ENCODE measurements at regions not wholly inside any gene's neighbourhood (a gene's known extent, or its start where the extent isn't known, plus 50 kb on each side); places are given as distances from the start of the nearest gene placed in this dataset.
A peak's percentile ranks its signal among the peaks of the same experiment; 100 is the strongest.

DNA sequence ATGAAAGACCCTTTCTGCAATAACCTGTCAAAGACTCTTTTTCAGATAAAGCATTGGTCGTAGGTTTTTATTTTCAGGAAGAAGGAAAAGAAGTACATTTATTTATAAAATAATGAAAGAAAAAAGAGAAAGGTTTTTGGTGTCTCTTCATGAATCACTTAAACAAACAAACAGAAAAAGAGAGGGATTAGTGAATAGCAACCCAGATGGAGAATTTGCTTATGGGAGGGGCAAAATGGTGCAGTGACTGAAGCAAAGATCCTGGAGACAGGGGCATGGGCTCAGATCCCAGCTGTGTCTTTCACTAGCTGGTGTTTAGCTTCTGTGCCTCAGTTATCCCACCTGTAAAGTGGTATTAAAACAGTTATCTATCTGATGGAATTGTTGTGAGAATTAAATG is 78.6 kb upstream of the PFN2 start:
- DNase-seq (ENCODE audit: low read depth), result no peak
- H3K4me3 ChIP-seq (replicated peaks; ENCODE audit: low read depth, low read length), result no peak overlapping the region
- TF ChIP-seq, protein P1, sequence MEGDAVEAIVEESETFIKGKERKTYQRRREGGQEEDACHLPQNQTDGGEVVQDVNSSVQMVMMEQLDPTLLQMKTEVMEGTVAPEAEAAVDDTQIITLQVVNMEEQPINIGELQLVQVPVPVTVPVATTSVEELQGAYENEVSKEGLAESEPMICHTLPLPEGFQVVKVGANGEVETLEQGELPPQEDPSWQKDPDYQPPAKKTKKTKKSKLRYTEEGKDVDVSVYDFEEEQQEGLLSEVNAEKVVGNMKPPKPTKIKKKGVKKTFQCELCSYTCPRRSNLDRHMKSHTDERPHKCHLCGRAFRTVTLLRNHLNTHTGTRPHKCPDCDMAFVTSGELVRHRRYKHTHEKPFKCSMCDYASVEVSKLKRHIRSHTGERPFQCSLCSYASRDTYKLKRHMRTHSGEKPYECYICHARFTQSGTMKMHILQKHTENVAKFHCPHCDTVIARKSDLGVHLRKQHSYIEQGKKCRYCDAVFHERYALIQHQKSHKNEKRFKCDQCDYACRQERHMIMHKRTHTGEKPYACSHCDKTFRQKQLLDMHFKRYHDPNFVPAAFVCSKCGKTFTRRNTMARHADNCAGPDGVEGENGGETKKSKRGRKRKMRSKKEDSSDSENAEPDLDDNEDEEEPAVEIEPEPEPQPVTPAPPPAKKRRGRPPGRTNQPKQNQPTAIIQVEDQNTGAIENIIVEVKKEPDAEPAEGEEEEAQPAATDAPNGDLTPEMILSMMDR (IDR thresholded peaks at IDR 0.05; ENCODE audit: low read length, missing control alignments), result no peak

DNA sequence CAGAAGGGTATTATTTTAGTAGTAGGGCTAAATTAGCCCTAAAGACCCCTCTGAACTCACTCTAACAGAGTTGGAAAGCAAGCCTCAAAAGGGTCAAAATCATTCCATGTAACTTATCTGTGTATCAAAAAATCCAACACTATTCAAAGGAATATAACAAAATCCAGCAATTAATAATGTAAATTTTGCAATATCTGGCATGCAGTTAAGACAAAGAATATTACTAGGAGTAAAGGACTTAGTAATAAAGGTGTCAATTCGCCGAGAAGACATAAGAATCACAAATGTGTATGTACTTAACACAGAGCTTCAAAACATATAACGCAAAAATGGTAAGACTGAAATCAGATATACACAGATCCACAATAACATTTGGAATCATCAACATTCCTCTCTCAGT is 71.2 kb upstream of the PFN2 start:
- TF ChIP-seq, protein P1 (IDR thresholded peaks at IDR 0.05; ENCODE audit: low read length, missing control alignments), result no peak
- no peak for DNase-seq (ENCODE audit: low read depth)

GRCh38 chr3:150040097-150040496 is 69.4 kb upstream of the PFN2 start:
- H3K4me3 ChIP-seq (replicated peaks; ENCODE audit: low read depth, low read length), result no peak overlapping the region
- TF ChIP-seq, protein P1 (IDR thresholded peaks at IDR 0.05; ENCODE audit: low read length, missing control alignments), result no peak
- no peak for DNase-seq (ENCODE audit: low read depth)

More for the DNA sequence above, 71.2 kb upstream of the PFN2 start:
- no peak overlapping the region for H3K4me3 ChIP-seq (replicated peaks; ENCODE audit: low read depth, low read length)

- no peak overlapping the region for H3K4me3 ChIP-seq (replicated peaks; ENCODE audit: low read depth, low read length)
- TF ChIP-seq, protein P1 (IDR thresholded peaks at IDR 0.05; ENCODE audit: low read length, missing control alignments), result no peak
- DNase-seq (ENCODE audit: low read depth), result no peak
Observed at GRCh38 chr3:150038830-150039229, 68.1 kb upstream of the PFN2 start.

DNA sequence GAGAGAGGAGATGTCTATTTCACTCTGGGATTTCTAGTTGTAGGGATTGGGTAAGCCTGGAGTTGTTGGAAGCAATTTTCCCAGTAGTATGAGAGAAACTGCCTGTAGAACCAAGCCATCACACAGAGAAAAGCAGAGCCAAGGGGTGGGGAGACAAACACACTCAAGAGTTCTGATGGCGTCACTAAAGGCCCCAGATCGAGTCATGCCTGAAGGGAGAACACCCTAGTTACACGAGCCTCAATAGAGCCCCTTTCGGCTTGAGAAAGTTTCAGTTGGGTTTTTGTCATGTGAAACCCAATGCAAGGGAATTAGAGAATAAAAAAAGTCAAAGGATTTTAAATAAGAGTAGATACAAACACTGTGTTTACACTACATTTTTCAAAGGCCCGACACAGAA is 66.1 kb upstream of the PFN2 start:
- DNase-seq (ENCODE audit: low read depth), result no peak
- TF ChIP-seq, protein P1 (IDR thresholded peaks at IDR 0.05; ENCODE audit: low read length, missing control alignments), result no peak
- no peak overlapping the region for H3K4me3 ChIP-seq (replicated peaks; ENCODE audit: low read depth, low read length)

- no peak for DNase-seq (ENCODE audit: low read depth)
- TF ChIP-seq, protein P1 (IDR thresholded peaks at IDR 0.05; ENCODE audit: low read length, missing control alignments), result no peak
- no peak overlapping the region for H3K4me3 ChIP-seq (replicated peaks; ENCODE audit: low read depth, low read length)
Observed at GRCh38 chr3:150035910-150036612, 65.4 kb upstream of the PFN2 start.

DNA sequence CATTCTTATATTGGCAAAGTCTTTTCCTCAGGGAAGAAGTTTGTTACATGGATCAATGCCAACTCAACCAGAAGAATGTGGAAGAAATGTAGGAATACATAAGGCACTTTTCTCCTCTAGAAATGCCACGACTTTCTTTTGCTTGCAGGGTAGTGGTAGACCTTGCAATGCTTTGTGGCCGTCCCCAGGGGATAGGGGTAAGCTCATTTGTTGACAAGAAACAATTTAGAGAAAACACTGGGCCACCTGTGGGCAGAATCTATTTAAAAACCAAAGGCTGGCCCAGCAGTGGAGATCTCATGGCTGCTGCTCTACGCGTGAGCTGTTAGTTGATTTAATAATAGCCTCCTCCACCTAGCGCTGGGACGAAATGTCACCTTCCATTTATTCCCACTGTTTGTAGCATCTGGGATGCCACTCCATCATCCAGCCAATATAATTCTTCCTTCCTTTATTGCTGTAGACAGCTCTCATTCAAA is 64.6 kb upstream of the PFN2 start:
- peak; percentile 16 for DNase-seq (ENCODE audit: low read depth)
- H3K4me3 ChIP-seq (replicated peaks; ENCODE audit: low read depth, low read length), result no peak overlapping the region
- TF ChIP-seq, protein P1 (IDR thresholded peaks at IDR 0.05; ENCODE audit: low read length, missing control alignments), result no peak

All from fibroblast of pulmonary artery (primary cell).